ENCODE measurements at regions not wholly inside any gene's neighbourhood (a gene's known extent, or its start where the extent isn't known, plus 50 kb on each side); places are given as distances from the start of the nearest gene placed in this dataset.

DNA sequence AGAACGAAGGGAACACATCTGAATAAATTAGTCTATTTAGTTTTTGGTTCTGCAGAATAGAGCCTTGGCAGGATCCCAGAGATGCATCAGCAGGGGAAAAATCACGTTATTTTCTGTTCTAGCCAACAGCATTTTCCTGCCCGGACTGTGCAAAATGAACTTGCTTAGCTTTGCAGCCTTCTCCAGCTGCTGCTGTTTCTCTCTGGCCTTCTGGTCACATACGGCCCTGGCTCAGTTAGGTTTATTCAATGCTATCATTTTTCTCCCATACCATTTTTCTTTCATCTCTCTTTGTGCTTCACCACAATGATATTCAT lies 110.4 kb upstream of the KL start:
- no peak for DNase-seq (ENCODE audit: low read depth)
- no peak overlapping the region for H3K4me3 ChIP-seq (ENCODE audit: low read depth, low read length)
- TF ChIP-seq, protein P1, sequence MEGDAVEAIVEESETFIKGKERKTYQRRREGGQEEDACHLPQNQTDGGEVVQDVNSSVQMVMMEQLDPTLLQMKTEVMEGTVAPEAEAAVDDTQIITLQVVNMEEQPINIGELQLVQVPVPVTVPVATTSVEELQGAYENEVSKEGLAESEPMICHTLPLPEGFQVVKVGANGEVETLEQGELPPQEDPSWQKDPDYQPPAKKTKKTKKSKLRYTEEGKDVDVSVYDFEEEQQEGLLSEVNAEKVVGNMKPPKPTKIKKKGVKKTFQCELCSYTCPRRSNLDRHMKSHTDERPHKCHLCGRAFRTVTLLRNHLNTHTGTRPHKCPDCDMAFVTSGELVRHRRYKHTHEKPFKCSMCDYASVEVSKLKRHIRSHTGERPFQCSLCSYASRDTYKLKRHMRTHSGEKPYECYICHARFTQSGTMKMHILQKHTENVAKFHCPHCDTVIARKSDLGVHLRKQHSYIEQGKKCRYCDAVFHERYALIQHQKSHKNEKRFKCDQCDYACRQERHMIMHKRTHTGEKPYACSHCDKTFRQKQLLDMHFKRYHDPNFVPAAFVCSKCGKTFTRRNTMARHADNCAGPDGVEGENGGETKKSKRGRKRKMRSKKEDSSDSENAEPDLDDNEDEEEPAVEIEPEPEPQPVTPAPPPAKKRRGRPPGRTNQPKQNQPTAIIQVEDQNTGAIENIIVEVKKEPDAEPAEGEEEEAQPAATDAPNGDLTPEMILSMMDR (conservative IDR thresholded peaks at IDR 0.05; ENCODE audit: low read depth, low read length), result no peak

DNA sequence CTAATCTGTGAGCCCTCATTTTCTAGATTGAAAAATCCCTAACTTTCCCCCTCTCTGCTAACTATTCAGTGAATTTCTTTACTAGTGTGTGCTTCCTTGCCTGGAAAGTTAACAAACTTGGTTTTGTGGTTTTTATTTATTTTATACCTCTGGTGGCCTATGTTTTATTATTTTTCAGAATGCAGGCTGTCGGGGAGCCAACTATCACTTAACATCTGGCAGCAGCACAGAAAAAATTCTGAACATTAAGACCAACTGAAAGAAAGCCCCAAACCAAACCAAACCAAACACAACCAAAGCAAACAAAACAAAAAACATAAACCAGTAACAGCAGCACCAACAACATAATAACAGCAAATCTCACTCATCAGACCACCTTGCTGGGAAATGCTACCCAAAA lies 109.0 kb upstream of the KL start:
- DNase-seq (ENCODE audit: low read depth), result no peak
- TF ChIP-seq, protein P1 (conservative IDR thresholded peaks at IDR 0.05; ENCODE audit: low read depth, low read length), result no peak
- H3K4me3 ChIP-seq (ENCODE audit: low read depth, low read length), result no peak overlapping the region

DNA sequence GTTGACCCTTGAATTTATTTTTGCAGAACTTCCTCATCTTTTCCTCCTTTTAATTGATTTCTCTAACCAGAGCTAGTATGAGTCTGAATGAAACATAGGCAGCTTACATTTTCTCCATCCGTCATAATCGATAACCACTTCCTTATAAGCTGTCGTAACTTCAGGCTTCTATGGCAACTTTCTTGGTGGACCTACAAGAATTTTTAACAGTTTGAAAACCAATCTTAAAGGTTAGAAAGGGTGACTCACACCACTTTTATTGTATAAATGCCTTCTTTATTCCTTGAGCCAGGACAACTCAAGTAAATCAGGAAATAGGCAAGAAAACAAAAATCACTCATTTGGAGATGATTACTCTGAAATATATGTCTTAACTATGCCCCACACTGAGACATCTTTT lies 105.7 kb upstream of the KL start:
- TF ChIP-seq, protein P1 (conservative IDR thresholded peaks at IDR 0.05; ENCODE audit: low read depth, low read length), result no peak
- no peak overlapping the region for H3K4me3 ChIP-seq (ENCODE audit: low read depth, low read length)
- no peak for DNase-seq (ENCODE audit: low read depth)

DNA sequence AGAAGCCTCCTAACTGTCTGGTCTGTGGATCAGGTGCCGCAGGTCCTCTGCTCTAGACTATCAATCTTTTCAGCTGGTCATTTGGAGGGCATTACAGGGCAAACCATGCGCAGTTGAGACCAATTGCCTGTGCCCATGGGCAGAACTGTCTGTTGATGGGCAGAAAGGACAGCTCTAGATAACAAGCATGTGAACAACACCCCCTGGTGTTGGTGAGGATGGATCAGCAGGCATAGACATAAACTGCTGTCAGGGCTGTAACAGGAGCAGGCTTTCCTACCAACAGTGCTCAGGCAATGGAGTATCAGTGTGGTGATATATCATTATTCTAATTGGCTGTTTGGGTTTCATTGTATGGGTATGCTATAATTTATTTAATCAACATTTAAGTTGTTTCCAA lies 104.7 kb upstream of the KL start:
- H3K4me3 ChIP-seq (ENCODE audit: low read depth, low read length), result no peak overlapping the region
- DNase-seq (ENCODE audit: low read depth), result peak; percentile 26
- TF ChIP-seq, protein P1 (conservative IDR thresholded peaks at IDR 0.05; ENCODE audit: low read depth, low read length), result peak; percentile 79

DNA sequence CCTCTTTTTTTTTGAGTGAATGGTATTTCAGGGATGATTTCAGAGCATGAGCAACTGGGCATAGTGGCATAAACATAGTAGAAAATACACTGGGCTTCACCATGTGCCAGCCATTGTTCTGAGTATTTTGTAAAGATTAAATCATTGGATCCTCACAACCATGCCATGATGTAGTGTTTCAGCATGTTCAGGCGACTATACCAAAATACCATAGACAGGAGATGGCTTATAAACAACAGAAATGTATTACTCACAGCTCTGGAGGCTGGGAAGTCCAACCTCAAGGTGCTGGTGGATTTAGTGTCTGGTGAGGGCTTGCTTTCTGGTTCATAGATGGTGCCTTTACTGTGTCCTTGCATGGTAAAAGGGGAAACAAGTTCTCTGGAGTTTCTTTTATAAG lies 101.5 kb upstream of the KL start:
- TF ChIP-seq, protein P1 (conservative IDR thresholded peaks at IDR 0.05; ENCODE audit: low read depth, low read length), result no peak
- H3K4me3 ChIP-seq (ENCODE audit: low read depth, low read length), result no peak overlapping the region
- DNase-seq (ENCODE audit: low read depth), result no peak

DNA sequence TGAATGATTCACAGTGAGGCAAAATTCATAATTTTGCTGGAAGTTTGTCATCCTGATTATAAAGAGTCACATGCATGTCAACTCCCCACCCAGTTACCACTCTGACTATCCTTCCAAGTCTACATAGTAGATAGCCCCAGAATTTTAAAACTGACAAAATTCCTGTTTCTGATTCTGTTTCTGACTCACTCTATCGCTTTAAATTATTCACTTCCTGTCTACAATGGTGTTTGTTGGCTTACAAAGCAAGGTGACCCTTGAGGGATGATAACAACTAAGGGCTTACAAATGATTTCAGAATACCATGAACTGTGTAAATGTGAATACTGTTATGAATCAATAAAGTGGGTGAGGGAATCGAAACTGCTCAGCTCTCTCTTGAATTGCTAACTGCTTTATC lies 98.7 kb upstream of the KL start:
- DNase-seq (ENCODE audit: low read depth), result no peak
- no peak overlapping the region for H3K4me3 ChIP-seq (ENCODE audit: low read depth, low read length)
- TF ChIP-seq, protein P1 (conservative IDR thresholded peaks at IDR 0.05; ENCODE audit: low read depth, low read length), result no peak

DNA sequence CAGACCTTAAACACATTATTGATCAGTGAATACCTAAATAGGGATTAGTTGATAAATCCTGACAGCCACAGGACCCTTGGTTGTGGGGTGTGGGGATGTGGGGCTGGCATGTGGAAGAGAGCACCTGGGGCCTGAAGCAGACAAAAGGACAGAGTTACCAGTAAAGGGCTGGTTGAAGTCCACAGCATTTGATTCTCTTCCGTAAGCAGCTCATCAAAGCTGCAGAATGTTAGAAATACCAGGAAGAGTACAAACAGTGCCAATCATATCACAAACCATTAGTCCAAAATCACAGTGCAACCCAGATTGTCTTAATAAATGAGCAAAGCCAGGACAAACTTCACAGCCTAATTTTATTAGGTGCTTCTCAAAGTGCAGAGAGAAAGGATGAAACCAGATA lies 92.5 kb upstream of the KL start:
- TF ChIP-seq, protein P1 (conservative IDR thresholded peaks at IDR 0.05; ENCODE audit: low read depth, low read length), result no peak
- no peak for DNase-seq (ENCODE audit: low read depth)
- H3K4me3 ChIP-seq (ENCODE audit: low read depth, low read length), result no peak overlapping the region
